HCT116 (cell line): ENCODE measurements at regions not wholly inside any gene's neighbourhood (a gene's known extent, or its start where the extent isn't known, plus 50 kb on each side); places are given as distances from the start of the nearest gene placed in this dataset.

ENCODE experiments used
- ATAC-seq: fragments of 200-7000 bp; cut with Tn5 transposase; 2 replicates; pipeline ENCODE4 v1.9.1; 2020; ENCODE audit warnings: mild to moderate bottlenecking, moderate library complexity
- BruUV-seq: library from RNA; stranded (reverse); fragments of 400-500 nt; replicated peaks from 2 replicates; lab custom pipeline; 2021; lab: Mats Ljungman, UMichigan
- CTCF ChIA-PET: fragments of 300-600 bp; sonication (Branson Sonifier 250); formaldehyde crosslinking; loops from one replicate; lab custom pipeline; 2021; ENCODE audit warnings: antibody characterized with exemption; lab: Charles Lee
- POLR2A ChIA-PET: fragments of 300-600, 350-600 bp; sonication (Branson Sonifier 250); formaldehyde crosslinking; loops from one replicate; lab custom pipeline; 2021; ENCODE audit warnings: antibody characterized with exemption; lab: Charles Lee
- RAD21 ChIA-PET, 2 experiments: fragments of 300-600 bp; sonication (Branson Sonifier 250); formaldehyde crosslinking; loops; one replicate each; lab custom pipeline; 2023; ENCODE audit warnings: low total read pairs in 2 of 2; ENCODE audit not compliant: uncharacterized antibody in 2 of 2, unreplicated experiment in 2 of 2, low non-redundant PET in 1 of 2; lab: Charles Lee
- DNase-seq: peaks from one replicate; pipeline ENCODE4 v3.0.0-alpha.2; 2010; ENCODE audit warnings: low read depth, low spot score
- H2AFZ ChIP-seq: fragments of 200-600 bp; shearing (Covaris generic), sonication (generic); 2 replicates; pipeline ENCODE4 v1.6.1; 2017; ENCODE audit warnings: low read depth, mixed run types, mixed read lengths, antibody characterized with exemption, low read length; ENCODE audit not compliant: poor library complexity, severe bottlenecking
- H3K27ac ChIP-seq: 2 replicates; pipeline ENCODE4 v1.5.1; 2012; ENCODE audit warnings: low read depth, low read length
- H3K27me3 ChIP-seq: fragments of 200-600 bp; sonication (generic); 2 replicates; pipeline ENCODE4 v1.6.1; 2016; ENCODE audit warnings: mixed run types, low read length, mixed read lengths; ENCODE audit not compliant: insufficient read depth
- H3K36me3 ChIP-seq, 2 experiments: fragments of 200-500 bp in 1 of 2; fragments of 200-600 bp in 1 of 2; sonication (Bioruptor generic) in 1 of 2; sonication (generic) in 1 of 2; 2 replicates each; pipeline versions ENCODE4 v1.5.1 to v1.6.1; 2014 to 2016; ENCODE audit warnings: low read length in 2 of 2, inconsistent platforms in 1 of 2, mixed read lengths in 1 of 2, mixed run types in 1 of 2; ENCODE audit not compliant: insufficient read depth in 2 of 2, control insufficient read depth in 1 of 2
- H3K4me1 ChIP-seq, 2 experiments: fragments of 200-600 bp in 1 of 2; sonication (generic) in 1 of 2; 2 replicates each; pipeline versions ENCODE4 v1.5.1 to v1.6.1; 2012 to 2017; ENCODE audit warnings: low read length in 2 of 2, inconsistent platforms in 1 of 2, mild to moderate bottlenecking in 1 of 2, mixed read lengths in 1 of 2, mixed run types in 1 of 2, moderate library complexity in 1 of 2; ENCODE audit not compliant: insufficient read depth in 2 of 2, control insufficient read depth in 1 of 2
- H3K4me2 ChIP-seq: fragments of 200-600 bp; sonication (generic); 2 replicates; pipeline ENCODE4 v1.6.1; 2017; ENCODE audit warnings: mixed run types, low read length, mixed read lengths
- H3K4me3 ChIP-seq, 2 experiments: fragments of 200-600 bp in 1 of 2; sonication (generic) in 1 of 2; replicated peaks in 1 of 2; 2 replicates each; pipeline ENCODE4 v1.5.1; 2011 to 2016; ENCODE audit warnings: low read length in 2 of 2, control low read depth in 1 of 2, low read depth in 1 of 2, mild to moderate bottlenecking in 1 of 2, mixed read lengths in 1 of 2, mixed run types in 1 of 2
- H3K79me2 ChIP-seq: fragments of 200-600 bp; sonication (generic); 2 replicates; pipeline ENCODE4 v1.6.1; 2017; ENCODE audit warnings: mild to moderate bottlenecking, mixed run types, low read length, moderate library complexity, mixed read lengths; ENCODE audit not compliant: insufficient read depth
- H3K9ac ChIP-seq: fragments of 200-600 bp; sonication (generic); 2 replicates; pipeline ENCODE4 v1.6.1; 2016; ENCODE audit warnings: low read length, mixed read lengths
- H3K9me2 ChIP-seq: fragments of 200-600 bp; sonication (generic), shearing (Covaris generic); 2 replicates; pipeline ENCODE4 v1.6.1; 2017; ENCODE audit warnings: mixed run types, mild to moderate bottlenecking, moderate library complexity; ENCODE audit not compliant: insufficient read depth
- H3K9me3 ChIP-seq, 2 experiments: fragments of 200-500 bp in 1 of 2; fragments of 200-600 bp in 1 of 2; sonication (Bioruptor generic) in 1 of 2; sonication (generic) in 1 of 2; 2 replicates each; pipeline ENCODE4 v1.6.1; 2014 to 2017; ENCODE audit warnings: low read length in 2 of 2, mixed read lengths in 2 of 2, inconsistent platforms in 1 of 2, low read depth in 1 of 2, mild to moderate bottlenecking in 1 of 2, mixed run types in 1 of 2, moderate library complexity in 1 of 2; ENCODE audit not compliant: control insufficient read depth in 1 of 2, insufficient read depth in 1 of 2
- H4K20me1 ChIP-seq: fragments of 200-600 bp; sonication (generic), shearing (Covaris generic); 2 replicates; pipeline ENCODE4 v1.6.1; 2017; ENCODE audit warnings: mixed run types, mild to moderate bottlenecking, moderate library complexity; ENCODE audit not compliant: insufficient read depth
- CBX3 ChIP-seq: IDR thresholded peaks from 2 replicates; pipeline ENCODE4 v1.6.1; 2012; ENCODE audit warnings: low read depth
- CEBPB ChIP-seq: IDR thresholded peaks from 2 replicates; pipeline ENCODE4 v1.6.1; 2012; ENCODE audit warnings: low read depth
- ELF1 ChIP-seq: IDR thresholded peaks from 2 replicates; pipeline ENCODE4 v1.6.1; 2012; ENCODE audit warnings: low read depth, borderline replicate concordance
- EZH2 ChIP-seq: fragments of 200-600 bp; sonication (generic); IDR thresholded peaks from 2 replicates; pipeline ENCODE4 v1.6.1; 2017; ENCODE audit warnings: antibody characterized with exemption, mixed run types
- FOSL1 ChIP-seq: IDR thresholded peaks from 2 replicates; pipeline ENCODE4 v1.6.1; 2012; ENCODE audit warnings: low read depth
- JUND ChIP-seq: IDR thresholded peaks from 2 replicates; pipeline ENCODE4 v1.6.1; 2012
- POLR2A ChIP-seq: IDR thresholded peaks from 2 replicates; pipeline ENCODE4 v1.7.0; 2011; ENCODE audit warnings: borderline replicate concordance; ENCODE audit not compliant: insufficient read depth, insufficient read length; ENCODE audit errors: extremely low read depth
- POLR2AphosphoS5 ChIP-seq: IDR thresholded peaks from 2 replicates; pipeline ENCODE4 v1.6.1; 2011; ENCODE audit warnings: mild to moderate bottlenecking, low read depth, low read length, moderate library complexity
- RAD21 ChIP-seq: IDR thresholded peaks from 2 replicates; pipeline ENCODE4 v1.6.1; 2012; ENCODE audit warnings: low read depth, mild to moderate bottlenecking
- SP1 ChIP-seq: IDR thresholded peaks from 2 replicates; pipeline ENCODE4 v1.6.1; 2012; ENCODE audit warnings: low read depth
- SRF ChIP-seq: IDR thresholded peaks from 2 replicates; pipeline ENCODE4 v1.6.1; 2012; ENCODE audit warnings: low read depth
- TCF7L2 ChIP-seq: IDR thresholded peaks from 2 replicates; pipeline ENCODE4 v1.7.0; 2011; ENCODE audit warnings: borderline replicate concordance, inconsistent platforms; ENCODE audit not compliant: insufficient read depth, insufficient read length; ENCODE audit errors: extremely low read depth
- YY1 ChIP-seq: IDR thresholded peaks from 2 replicates; pipeline ENCODE4 v1.6.1; 2011; ENCODE audit warnings: low read length, low read depth, moderate library complexity, mild to moderate bottlenecking; ENCODE audit not compliant: insufficient replicate concordance; ENCODE audit errors: extremely low read depth
- ZNF274 ChIP-seq: fragments of 200-500 bp; sonication (Bioruptor generic); IDR thresholded peaks from 2 replicates; pipeline ENCODE4 v1.6.1; 2014; ENCODE audit warnings: mild to moderate bottlenecking, low read depth, low read length, inconsistent platforms
- intact Hi-C: fragments of 100-400 bp; cut with micrococcal nuclease; formaldehyde crosslinking; loops from 2 replicates; pipeline ENCODE4 v1.10.0; 2022
- TF ChIP-seq, protein P1 (sequence below): IDR thresholded peaks from 2 replicates; pipeline ENCODE4 v1.6.1; 2012
- TF ChIP-seq, protein P2 (sequence below), 3 experiments: fragments of 200-600 bp in 1 of 3; sonication (generic) in 1 of 3; IDR thresholded peaks in 2 of 3; conservative IDR thresholded peaks in 1 of 3; 2 replicates each; pipeline ENCODE4 v1.5.1; 2012 to 2017; ENCODE audit warnings: low read depth in 2 of 3, low read length in 2 of 3, antibody characterized with exemption in 1 of 3, borderline replicate concordance in 1 of 3, control low read depth in 1 of 3, mild to moderate bottlenecking in 1 of 3, mixed read lengths in 1 of 3, mixed run types in 1 of 3, moderate library complexity in 1 of 3; ENCODE audit not compliant: insufficient read depth in 1 of 3
- TF ChIP-seq, protein P3 (sequence below): IDR thresholded peaks from 2 replicates; pipeline ENCODE4 v1.6.1; 2011; ENCODE audit warnings: mild to moderate bottlenecking, low read length, moderate library complexity; ENCODE audit not compliant: insufficient replicate concordance; ENCODE audit errors: extremely low read depth

DNA sequence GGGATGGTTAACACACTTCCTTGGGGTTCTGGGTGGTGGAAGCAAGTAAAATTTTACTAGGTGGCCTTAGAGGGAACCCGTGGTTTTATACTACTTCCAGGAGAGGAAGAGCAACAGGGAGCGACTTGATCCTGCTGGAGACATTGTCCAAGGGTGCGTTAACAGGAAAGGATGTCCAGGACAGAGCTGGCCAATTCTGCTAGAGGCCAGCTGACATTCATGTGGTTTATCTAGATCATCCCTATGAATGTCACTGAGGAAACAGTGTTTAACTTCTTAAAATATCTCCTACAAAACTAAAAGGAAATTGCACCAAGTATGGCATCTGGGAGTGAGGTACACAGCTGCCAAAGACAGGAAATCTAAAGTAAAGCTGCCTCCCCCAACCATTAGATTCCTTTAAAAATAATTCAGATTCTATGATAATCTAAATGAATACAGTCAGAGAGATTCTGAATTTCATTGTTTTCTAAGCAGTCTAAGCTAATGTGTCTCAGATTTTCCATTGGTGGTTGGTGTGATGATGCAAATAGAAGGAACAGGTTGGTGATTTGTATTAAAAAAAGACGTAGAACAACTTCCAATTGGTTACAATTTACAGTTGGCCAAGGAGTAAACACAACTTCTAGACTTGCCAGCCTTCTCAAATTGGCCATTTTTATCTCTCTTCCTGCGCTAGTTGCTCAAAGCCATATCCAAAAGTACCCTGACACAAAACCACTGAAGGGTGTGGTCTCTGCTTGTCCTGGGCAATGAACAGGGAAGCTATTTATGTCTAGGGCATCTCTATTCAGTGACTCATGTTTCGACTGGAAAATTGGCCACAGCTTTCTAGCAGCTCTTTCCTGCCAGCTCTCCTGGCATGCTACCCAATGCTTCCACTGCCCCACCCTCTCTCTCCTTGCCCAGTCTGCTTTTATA, 574.7 kb upstream of the MEF2C start:
- POLR2A ChIA-PET, result interaction anchor here (0.9 to 1.0 kb wide), 2 partner anchors 12 to 13 kb away, joined by 4 read pairs; no protein-coding TSS in a partner anchor
- peak; percentile 97 for ATAC-seq
- BruUV-seq, result no TSS peak

More for the DNA sequence above, 574.7 kb upstream of the MEF2C start:
- Histone ChIP-seq H3K4me2 (peak overlapping the region; percentile 67), H3K4me3 (peak overlapping the region in 1 of 2 experiments; percentile 23; a peak in 1 of 4 replicates), H3K9ac (0 out of 2 replicates have a peak overlapping the region, but pooled peaks have one; percentile 10), H3K79me2 (no peaks in the 10 kb centered on the region), H3K27me3 (no peaks in the 10 kb centered on the region), H3K4me1 (peaks cover 8 to 17% of the 10 kb centered on the region in 2 experiments; a peak in 3 of 4 replicates), H3K36me3 (no peaks in the 10 kb centered on the region), H3K9me2 (no peaks in the 10 kb centered on the region), H3K27ac (no peak overlapping the region), H4K20me1 (no peaks in the 10 kb centered on the region), H2AFZ (peak overlapping the region; percentile 69), H3K9me3 (no peaks in the 10 kb centered on the region)
- RAD21 ChIA-PET, result no interaction called here
- peak; percentile 86 for DNase-seq
- CTCF ChIA-PET, result interaction anchor here (1.5 kb wide), 1 partner anchor 730 kb away, joined by 3 read pairs; no protein-coding TSS in a partner anchor
- TF ChIP-seq CEBPB (0 out of 2 replicates have a peak, but pooled peaks have one; percentile 3), JUND (peak; percentile 84), POLR2A (no peak), ZNF274 (no peak), RAD21 (peak; percentile 23; the same call in 1 of the 2 replicates), TCF7L2 (peak; percentile 51), SRF (no peak), ELF1 (no peak), SP1 (peak; percentile 84), CBX3 (peak; percentile 73; the same call in 1 of the 2 replicates), YY1 (peak; percentile 8), POLR2AphosphoS5 (peak; percentile 38; the same call in 1 of the 2 replicates), EZH2 (no peak), FOSL1 (peak; percentile 78)
- TF ChIP-seq, protein P1, sequence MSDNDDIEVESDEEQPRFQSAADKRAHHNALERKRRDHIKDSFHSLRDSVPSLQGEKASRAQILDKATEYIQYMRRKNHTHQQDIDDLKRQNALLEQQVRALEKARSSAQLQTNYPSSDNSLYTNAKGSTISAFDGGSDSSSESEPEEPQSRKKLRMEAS, result peak; percentile 35
- TF ChIP-seq, protein P2, sequence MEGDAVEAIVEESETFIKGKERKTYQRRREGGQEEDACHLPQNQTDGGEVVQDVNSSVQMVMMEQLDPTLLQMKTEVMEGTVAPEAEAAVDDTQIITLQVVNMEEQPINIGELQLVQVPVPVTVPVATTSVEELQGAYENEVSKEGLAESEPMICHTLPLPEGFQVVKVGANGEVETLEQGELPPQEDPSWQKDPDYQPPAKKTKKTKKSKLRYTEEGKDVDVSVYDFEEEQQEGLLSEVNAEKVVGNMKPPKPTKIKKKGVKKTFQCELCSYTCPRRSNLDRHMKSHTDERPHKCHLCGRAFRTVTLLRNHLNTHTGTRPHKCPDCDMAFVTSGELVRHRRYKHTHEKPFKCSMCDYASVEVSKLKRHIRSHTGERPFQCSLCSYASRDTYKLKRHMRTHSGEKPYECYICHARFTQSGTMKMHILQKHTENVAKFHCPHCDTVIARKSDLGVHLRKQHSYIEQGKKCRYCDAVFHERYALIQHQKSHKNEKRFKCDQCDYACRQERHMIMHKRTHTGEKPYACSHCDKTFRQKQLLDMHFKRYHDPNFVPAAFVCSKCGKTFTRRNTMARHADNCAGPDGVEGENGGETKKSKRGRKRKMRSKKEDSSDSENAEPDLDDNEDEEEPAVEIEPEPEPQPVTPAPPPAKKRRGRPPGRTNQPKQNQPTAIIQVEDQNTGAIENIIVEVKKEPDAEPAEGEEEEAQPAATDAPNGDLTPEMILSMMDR (IDR thresholded peaks at IDR 0.05 in 2 of 3, conservative IDR thresholded peaks at IDR 0.05 in 1 of 3; ENCODE audit: borderline replicate concordance in 1 of 3, insufficient read depth in 1 of 3, low read depth in 2 of 3, low read length in 2 of 3), result no peak
- TF ChIP-seq, protein P3, sequence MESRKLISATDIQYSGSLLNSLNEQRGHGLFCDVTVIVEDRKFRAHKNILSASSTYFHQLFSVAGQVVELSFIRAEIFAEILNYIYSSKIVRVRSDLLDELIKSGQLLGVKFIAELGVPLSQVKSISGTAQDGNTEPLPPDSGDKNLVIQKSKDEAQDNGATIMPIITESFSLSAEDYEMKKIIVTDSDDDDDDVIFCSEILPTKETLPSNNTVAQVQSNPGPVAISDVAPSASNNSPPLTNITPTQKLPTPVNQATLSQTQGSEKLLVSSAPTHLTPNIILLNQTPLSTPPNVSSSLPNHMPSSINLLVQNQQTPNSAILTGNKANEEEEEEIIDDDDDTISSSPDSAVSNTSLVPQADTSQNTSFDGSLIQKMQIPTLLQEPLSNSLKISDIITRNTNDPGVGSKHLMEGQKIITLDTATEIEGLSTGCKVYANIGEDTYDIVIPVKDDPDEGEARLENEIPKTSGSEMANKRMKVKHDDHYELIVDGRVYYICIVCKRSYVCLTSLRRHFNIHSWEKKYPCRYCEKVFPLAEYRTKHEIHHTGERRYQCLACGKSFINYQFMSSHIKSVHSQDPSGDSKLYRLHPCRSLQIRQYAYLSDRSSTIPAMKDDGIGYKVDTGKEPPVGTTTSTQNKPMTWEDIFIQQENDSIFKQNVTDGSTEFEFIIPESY, result no peak
- intact Hi-C loops, result no loop called here
